Fibroblast of peridontal ligament (primary cell): ENCODE measurements at regions not wholly inside any gene's neighbourhood (a gene's known extent, or its start where the extent isn't known, plus 50 kb on each side); places are given as distances from the start of the nearest gene placed in this dataset.
"Not testable (repeated sequence)": the region's sequence is repeated elsewhere in the genome, so short reads cannot be mapped to it uniquely, and the experiment has no call there.

Source experiments
- DNase-seq: peaks from one replicate; pipeline ENCODE4 v3.0.0-alpha.2; 2010; ENCODE audit errors: extremely low read depth

DNA sequence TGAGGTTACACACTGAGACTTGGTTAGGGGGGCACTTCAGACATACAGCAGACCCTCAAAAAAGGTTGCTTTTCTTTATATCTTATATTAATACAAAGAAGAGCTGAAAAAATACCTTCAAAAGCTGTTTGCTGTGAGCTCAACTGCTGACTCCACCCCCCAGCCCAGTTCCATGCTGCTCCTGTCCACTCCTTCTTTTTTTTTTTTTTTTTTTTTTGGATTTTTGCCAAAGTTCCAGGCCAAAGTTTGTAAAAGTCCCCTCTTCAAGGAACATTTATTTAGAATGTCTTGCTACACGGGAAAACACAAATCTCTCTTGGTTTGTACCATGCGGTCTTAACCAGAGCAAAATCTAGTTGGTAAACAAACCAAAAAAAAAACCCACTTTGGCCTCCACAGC, 85.3 kb upstream of the AKAP12 start:
- no peak for DNase-seq

GRCh38 chr6:151155095-151155494, 84.7 kb upstream of the AKAP12 start:
- DNase-seq = no peak

DNA sequence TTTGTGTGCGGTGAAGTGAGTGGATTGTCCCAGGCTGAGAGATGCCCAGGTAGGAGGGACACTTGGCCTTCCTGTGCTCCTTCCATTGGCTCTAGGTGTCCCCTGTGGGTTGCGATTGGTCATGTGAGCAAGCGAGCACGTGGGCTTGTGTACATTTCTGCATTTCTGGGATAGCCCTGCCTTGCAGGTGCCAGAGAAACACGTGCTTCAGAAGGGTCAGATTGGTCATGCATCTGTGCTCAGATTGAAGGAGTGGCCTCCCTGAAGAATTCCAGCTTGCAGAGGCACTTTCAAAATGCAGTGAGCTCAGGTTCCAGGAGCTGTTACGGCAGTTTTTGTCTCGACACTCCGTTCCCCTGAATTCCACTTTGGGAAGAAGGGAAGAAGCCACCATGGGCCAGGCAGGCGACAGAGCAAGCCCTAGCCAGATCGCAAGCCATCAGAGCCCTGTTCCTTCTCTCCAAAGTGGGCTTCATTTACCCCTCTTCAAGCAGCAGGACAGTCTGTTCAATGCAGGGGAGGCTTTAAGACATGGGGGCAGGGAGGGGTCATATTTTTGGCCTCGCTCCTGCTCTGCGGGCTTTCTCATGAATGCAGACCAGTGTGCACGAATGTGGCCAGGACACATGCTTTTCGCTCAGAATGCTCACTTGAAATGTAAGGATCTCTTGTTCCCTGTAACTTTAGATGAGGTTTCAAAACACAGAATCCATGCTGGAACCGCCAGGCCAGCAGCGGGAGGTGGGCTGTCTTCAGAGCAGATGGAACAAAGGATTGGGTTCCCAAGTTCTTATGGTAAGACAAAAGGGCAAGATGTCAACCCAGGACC, 78.6 kb upstream of the AKAP12 start:
- DNase-seq = peak; percentile 46

DNA sequence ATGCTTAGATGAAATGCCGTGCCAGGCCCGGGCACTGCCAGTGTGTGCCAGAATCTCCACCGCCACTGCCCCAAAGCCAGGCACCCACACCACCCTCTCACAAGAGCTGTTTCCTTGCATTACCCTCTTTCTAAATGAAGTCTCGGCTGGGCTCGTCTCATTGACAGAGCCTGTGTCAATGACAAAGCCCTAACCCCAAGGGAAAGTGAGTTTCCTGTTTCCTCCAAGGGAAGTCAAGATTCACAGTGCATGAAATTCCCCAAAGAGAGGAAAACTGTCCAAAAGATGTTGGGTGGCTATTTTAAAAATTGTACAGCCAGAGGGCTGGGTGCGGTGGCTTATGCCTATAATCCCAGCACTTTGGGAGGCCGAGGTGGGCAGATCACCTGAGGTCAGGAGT, 75.4 kb upstream of the AKAP12 start:
- DNase-seq = no peak

DNA sequence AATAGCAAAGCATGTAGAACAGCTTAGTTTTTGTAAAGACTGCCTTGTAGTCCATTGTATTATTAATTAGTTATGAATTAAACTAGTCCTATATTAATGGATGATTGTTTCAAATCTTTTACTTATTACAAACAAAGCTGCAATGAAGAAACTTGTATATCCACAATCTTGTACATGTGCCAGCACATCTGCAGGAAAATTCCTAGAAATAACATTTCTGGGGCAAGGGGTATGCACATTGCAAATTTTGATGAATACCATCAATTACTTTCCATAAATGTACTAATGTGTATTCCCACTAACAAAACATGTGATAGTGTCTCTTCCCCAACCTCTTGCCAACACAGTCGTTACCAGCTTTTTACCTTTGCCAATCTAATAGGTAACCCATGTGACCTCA, 73.6 kb upstream of the AKAP12 start:
- DNase-seq = no peak

GRCh38 chr6:151167034-151167433, 72.7 kb upstream of the AKAP12 start:
- no peak for DNase-seq

DNA sequence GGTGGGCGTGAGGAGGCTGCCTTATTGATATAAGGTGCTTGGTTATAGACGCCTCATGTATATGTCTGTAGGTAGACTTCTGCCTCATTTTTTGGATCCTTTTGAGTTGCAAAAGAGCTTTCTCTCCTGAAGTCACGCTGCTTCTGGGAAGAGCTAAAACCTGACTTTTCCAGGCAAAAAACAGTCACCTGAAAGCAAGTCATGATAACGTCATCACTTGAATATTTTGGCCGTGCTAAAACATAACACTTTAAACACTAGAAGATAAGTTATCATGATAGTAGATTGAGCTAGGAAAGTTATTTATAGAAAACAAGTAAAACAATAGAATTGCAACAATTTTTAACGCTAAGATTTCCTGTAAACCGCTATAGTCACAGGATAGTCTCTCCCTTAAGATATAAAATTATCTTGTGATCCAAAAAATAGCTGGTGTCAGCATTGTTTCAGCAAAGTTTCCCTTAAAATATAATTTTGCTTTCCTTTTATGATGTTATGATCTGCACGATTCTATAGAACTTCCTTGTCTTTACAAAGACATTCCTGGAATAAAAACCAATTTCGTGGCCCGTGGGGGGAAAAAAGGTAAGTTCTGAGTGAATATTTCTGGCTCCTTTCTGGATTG, 69.0 kb upstream of the AKAP12 start:
- DNase-seq = no peak

- DNase-seq = no peak
Observed at GRCh38 chr6:151172751-151173150, 67.0 kb upstream of the AKAP12 start.

DNA sequence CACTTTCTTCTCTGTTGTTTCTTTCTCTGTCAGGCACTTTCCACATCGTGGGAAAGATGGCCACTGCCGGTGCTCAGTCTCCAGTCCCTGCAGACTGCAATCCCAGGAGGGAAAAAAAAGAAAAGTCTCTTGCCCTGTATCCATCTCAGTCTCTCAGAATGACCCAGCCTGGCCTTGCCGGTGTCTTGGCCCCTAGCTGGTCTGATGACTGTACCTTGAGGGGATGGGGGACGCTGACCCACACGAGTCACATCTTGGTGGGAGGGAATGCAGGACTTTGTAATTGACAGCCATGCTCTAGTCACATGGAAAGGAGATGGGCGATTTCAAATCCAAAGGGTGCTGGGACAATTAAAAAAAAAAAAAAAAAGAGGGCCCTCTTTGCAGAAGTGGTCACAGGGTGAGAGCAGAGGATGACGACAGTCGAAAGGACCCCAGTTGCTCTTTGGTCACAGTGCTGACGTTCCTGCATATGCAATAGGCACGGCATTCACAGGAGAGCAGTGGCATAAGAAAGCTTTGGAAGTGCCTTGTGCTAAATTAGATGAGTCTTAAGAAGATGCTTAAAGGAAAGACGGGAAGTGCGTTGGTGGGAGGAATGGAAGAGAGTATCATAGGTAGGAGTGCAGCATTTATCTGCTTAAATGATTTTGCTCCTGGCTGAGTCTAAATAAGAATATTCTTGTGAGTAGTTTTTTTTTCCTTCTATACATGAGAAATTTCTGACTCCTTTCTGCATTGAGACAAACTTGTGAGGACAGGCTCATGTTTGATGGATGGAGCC, 63.9 kb upstream of the AKAP12 start:
- DNase-seq = no peak

DNA sequence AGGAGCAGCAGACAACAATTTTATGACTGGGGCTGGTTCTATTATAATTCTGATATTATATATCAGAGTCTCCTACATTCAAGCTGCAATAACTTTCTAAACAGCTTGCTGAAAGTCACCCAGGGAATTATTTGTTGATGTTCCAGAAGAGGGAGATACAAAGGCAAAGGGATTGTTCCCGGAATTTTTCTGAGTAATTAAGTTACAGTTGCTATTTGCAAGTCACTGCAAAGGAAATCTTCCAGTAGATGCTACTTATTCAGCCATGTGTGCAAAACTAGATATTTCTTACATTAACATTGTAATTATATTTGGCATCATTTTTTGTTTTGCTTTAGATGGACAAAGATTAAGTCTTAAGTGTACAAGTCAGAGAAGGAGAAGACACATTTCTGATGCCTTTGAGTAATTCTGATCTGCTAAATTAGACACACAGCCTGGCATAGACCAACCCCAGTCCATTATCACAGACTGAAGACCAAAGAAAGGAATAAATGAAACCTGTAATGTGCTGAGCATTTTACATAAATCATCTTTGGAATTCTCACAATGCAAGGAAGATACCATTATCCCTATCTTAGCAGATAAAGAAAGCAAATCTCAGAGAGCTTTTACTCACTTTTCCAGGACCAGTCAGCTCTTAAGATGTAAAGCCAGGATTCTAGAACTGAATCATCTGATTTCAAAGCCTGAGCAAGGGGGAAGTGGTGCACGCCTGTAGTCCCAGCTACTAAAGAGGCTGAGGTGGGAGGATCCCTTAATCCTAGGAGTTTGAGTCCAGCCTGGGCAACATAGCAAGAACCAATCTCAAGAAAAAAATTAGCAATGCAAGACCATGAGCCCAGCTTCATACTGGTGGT, 62.6 kb upstream of the AKAP12 start:
- peak; percentile 29 for DNase-seq

- DNase-seq = no peak
Observed at GRCh38 chr6:151178373-151178772, 61.4 kb upstream of the AKAP12 start.

DNA sequence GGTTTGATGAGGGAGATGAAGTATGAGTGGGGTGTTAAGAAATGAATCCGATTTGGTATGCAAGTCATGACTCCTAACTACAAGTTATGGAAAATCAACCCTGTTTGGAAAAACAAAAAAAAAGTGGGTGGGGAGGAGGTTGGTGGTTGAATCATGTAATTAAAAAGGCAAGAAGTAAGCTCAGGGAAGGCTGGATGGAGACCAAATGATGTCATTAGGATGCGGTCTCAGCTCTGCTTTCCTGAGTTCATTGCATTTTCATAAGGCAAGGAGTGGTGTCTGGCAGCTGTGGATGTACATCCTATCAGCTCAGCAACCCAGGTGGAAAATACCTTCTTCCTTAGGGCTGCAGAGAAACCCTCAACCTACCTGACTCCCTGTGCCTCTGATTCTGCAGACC, 60.4 kb upstream of the AKAP12 start:
- DNase-seq = peak; percentile 86

GRCh38 chr6:151180330-151181048, 59.3 kb upstream of the AKAP12 start:
- DNase-seq = no peak

GRCh38 chr6:151181706-151182363, 57.9 kb upstream of the AKAP12 start:
- DNase-seq = peak; percentile 45

GRCh38 chr6:151182958-151183357, 56.8 kb upstream of the AKAP12 start:
- DNase-seq = not testable (repeated sequence)

DNA sequence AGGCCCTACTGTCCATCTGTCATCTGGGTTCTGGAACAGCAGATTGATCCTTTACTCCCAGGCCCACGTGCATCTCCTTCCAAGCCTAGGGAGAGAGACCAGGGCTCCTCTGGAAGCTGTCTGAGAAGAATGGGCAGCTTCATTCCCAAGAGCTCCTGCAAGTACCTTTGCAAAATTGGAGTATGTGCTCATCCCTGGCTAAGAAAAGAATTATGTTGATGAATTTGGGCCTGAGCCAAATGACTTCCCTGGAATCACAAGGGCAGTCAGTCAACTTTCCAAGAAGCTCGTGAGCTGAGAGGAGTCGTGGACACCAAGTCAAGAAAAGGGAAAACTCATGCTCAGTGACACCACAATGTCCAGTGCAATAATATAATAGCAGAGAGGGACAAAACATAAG, 54.6 kb upstream of the AKAP12 start:
- DNase-seq = no peak

- no peak for DNase-seq
Observed at GRCh38 chr6:151186306-151186705, 53.5 kb upstream of the AKAP12 start.

GRCh38 chr6:151186804-151187330, 52.9 kb upstream of the AKAP12 start:
- DNase-seq = no peak
